ENCODE measurements at regions not wholly inside any gene's neighbourhood (a gene's known extent, or its start where the extent isn't known, plus 50 kb on each side); places are given as distances from the start of the nearest gene placed in this dataset.

GRCh38 chr3:27623085-27623753 is 98.9 kb downstream of the EOMES start (continued):
- TF ChIP-seq ZNF792 (CRISPR knock-in tag; IDR thresholded peaks at IDR 0.05) (peak; percentile 33; the same call in 1 of the 2 replicates), ZNF75D (CRISPR knock-in tag; IDR thresholded peaks at IDR 0.05; ENCODE audit: borderline replicate concordance) (no peak), KMT2A (CRISPR knock-in tag; IDR thresholded peaks at IDR 0.05) (no peak), ZNF251 (CRISPR knock-in tag; IDR thresholded peaks at IDR 0.05) (no peak), ATF7 (IDR thresholded peaks at IDR 0.05) (0 out of 2 replicates have a peak, but pooled peaks have one; percentile 7), ATF7 (CRISPR knock-in tag; IDR thresholded peaks at IDR 0.05) (no peak; the same call in 1 of the 2 replicates), SNAPC5 (CRISPR knock-in tag; IDR thresholded peaks at IDR 0.05; ENCODE audit: borderline replicate concordance) (no peak), BCL6 (CRISPR knock-in tag; IDR thresholded peaks at IDR 0.05) (peak; percentile 53; the same call in 1 of the 2 replicates), ZBTB21 (CRISPR knock-in tag; IDR thresholded peaks at IDR 0.05) (peak; percentile 81), ZNF292 (CRISPR knock-in tag; IDR thresholded peaks at IDR 0.05; ENCODE audit: borderline replicate concordance, low read depth) (no peak), NR2F6 (IDR thresholded peaks at IDR 0.05) (no peak), NR2F6 (CRISPR knock-in tag; IDR thresholded peaks at IDR 0.05) (peak; percentile 20; the same call in 1 of the 2 replicates), ZFP37 (CRISPR knock-in tag; IDR thresholded peaks at IDR 0.05; ENCODE audit: borderline replicate concordance) (no peak), MAF1 (CRISPR knock-in tag; IDR thresholded peaks at IDR 0.05; ENCODE audit: borderline replicate concordance) (no peak), ZSCAN30 (CRISPR knock-in tag; IDR thresholded peaks at IDR 0.05) (no peak), ZNF629 (CRISPR knock-in tag; conservative IDR thresholded peaks at IDR 0.05) (no peak), ZNF83 (CRISPR knock-in tag; IDR thresholded peaks at IDR 0.05; ENCODE audit: borderline replicate concordance) (no peak), ZNF556 (CRISPR knock-in tag; IDR thresholded peaks at IDR 0.05; ENCODE audit: borderline replicate concordance) (no peak; the same call in 1 of the 2 replicates)
- TF ChIP-seq, protein P1, sequence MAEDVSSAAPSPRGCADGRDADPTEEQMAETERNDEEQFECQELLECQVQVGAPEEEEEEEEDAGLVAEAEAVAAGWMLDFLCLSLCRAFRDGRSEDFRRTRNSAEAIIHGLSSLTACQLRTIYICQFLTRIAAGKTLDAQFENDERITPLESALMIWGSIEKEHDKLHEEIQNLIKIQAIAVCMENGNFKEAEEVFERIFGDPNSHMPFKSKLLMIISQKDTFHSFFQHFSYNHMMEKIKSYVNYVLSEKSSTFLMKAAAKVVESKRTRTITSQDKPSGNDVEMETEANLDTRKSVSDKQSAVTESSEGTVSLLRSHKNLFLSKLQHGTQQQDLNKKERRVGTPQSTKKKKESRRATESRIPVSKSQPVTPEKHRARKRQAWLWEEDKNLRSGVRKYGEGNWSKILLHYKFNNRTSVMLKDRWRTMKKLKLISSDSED (CRISPR knock-in tag; IDR thresholded peaks at IDR 0.05), result no peak
- TF ChIP-seq, protein P2, sequence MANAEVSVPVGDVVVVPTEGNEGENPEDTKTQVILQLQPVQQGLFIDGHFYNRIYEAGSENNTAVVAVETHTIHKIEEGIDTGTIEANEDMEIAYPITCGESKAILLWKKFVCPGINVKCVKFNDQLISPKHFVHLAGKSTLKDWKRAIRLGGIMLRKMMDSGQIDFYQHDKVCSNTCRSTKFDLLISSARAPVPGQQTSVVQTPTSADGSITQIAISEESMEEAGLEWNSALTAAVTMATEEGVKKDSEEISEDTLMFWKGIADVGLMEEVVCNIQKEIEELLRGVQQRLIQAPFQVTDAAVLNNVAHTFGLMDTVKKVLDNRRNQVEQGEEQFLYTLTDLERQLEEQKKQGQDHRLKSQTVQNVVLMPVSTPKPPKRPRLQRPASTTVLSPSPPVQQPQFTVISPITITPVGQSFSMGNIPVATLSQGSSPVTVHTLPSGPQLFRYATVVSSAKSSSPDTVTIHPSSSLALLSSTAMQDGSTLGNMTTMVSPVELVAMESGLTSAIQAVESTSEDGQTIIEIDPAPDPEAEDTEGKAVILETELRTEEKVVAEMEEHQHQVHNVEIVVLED (CRISPR knock-in tag; IDR thresholded peaks at IDR 0.05; ENCODE audit: borderline replicate concordance), result no peak
- TF ChIP-seq, protein P3, sequence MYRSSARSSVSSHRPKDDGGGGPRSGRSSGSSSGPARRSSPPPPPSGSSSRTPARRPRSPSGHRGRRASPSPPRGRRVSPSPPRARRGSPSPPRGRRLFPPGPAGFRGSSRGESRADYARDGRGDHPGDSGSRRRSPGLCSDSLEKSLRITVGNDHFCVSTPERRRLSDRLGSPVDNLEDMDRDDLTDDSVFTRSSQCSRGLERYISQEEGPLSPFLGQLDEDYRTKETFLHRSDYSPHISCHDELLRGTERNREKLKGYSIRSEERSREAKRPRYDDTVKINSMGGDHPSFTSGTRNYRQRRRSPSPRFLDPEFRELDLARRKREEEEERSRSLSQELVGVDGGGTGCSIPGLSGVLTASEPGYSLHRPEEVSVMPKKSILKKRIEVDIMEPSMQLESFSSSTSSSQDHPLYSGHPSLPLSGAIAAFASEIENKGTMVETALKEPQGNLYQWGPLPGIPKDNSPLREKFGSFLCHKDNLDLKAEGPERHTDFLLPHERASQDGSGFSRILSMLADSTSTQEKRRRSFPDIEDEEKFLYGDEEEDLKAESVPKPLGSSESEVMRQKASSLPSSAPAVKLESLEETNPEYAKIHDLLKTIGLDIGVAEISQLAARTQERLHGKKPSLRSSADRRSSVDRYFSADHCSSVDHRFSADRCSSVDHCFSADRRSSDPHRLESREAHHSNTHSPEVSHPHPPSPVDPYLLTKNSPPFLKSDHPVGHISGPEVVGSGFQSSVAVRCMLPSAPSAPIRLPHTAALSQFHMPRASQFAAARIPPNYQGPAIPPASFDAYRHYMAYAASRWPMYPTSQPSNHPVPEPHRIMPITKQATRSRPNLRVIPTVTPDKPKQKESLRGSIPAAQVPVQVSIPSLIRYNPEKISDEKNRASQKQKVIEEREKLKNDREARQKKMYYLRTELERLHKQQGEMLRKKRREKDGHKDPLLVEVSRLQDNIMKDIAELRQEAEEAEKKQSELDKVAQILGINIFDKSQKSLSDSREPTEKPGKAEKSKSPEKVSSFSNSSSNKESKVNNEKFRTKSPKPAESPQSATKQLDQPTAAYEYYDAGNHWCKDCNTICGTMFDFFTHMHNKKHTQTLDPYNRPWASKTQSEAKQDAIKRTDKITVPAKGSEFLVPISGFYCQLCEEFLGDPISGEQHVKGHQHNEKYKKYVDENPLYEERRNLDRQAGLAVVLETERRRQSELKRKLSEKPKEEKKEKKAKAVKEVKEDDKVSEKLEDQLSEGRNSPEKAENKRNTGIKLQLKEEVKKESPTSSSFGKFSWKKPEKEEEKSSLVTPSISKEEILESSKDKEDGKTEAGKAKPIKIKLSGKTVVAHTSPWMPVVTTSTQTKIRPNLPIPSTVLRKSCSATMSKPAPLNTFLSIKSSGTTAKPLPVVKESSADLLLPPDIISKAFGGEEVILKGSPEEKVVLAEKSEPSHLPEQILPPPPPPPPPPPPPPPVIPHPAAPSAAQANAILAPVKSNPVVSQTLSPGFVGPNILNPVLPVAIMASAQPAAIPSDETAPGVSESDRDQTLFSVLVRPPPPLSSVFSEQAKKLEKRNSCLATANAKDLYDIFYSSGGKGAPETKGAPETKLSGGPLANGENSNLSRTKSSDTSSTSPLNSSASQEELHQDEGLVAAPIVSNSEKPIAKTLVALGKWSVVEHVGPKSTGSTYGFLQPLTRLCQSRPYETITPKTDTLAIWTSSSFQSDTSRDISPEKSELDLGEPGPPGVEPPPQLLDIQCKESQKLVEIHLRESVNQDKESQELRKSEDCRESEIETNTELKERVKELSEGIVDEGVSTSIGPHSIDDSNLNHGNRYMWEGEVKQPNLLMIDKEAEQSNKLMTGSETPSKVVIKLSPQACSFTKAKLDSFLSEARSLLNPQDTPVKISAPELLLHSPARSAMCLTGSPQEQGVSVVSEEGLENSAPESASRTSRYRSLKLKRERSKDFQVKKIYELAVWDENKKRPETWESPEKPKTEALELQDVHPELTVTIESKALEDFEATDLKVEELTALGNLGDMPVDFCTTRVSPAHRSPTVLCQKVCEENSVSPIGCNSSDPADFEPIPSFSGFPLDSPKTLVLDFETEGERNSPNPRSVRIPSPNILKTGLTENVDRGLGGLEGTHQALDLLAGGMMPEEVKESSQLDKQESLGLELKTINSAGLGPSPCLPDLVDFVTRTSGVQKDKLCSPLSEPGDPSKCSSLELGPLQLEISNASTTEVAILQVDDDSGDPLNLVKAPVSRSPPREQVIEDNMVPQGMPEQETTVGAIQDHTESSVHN (CRISPR knock-in tag; IDR thresholded peaks at IDR 0.05), result no peak
